Activated CD4-positive, alpha-beta memory T cell treated with anti-CD3 and anti-CD28 coated beads for 36 hours (primary cell): ENCODE measurements at regions not wholly inside any gene's neighbourhood (a gene's known extent, or its start where the extent isn't known, plus 50 kb on each side); places are given as distances from the start of the nearest gene placed in this dataset.

Experiments used
- CTCF ChIA-PET: fragments of 350-600 bp; sonication (Branson Sonifier 250); formaldehyde crosslinking; loops from one replicate; lab custom pipeline; 2021; ENCODE audit warnings: antibody characterized with exemption, inconsistent platforms; lab: Charles Lee
- POLR2A ChIA-PET: fragments of 350-600 bp; sonication (Branson Sonifier 250); formaldehyde crosslinking; loops from one replicate; lab custom pipeline; 2021; ENCODE audit warnings: antibody characterized with exemption; lab: Charles Lee
- DNase-seq: peaks from one replicate; pipeline ENCODE4 v3.0.0-alpha.2; 2020
- H3K27ac Mint-ChIP-seq: one replicate; pipeline ENCODE4 v1.8.0; 2021; ENCODE audit warnings: mixed read lengths
- H3K27me3 Mint-ChIP-seq: one replicate; pipeline ENCODE4 v1.8.0; 2021; ENCODE audit warnings: mixed read lengths
- H3K36me3 Mint-ChIP-seq: one replicate; pipeline ENCODE4 v1.8.0; 2021; ENCODE audit warnings: mixed read lengths
- H3K4me1 Mint-ChIP-seq: one replicate; pipeline ENCODE4 v1.8.0; 2021; ENCODE audit warnings: low read depth, mixed read lengths
- H3K4me3 Mint-ChIP-seq: one replicate; pipeline ENCODE4 v1.8.0; 2021; ENCODE audit warnings: mild to moderate bottlenecking, mixed read lengths
- H3K9me3 Mint-ChIP-seq: one replicate; pipeline ENCODE4 v1.8.0; 2021; ENCODE audit warnings: mixed read lengths
- intact Hi-C: fragments of 100-400 bp; cut with micrococcal nuclease; formaldehyde crosslinking; loops from one replicate; pipeline ENCODE4 v1.15.1; 2023

DNA sequence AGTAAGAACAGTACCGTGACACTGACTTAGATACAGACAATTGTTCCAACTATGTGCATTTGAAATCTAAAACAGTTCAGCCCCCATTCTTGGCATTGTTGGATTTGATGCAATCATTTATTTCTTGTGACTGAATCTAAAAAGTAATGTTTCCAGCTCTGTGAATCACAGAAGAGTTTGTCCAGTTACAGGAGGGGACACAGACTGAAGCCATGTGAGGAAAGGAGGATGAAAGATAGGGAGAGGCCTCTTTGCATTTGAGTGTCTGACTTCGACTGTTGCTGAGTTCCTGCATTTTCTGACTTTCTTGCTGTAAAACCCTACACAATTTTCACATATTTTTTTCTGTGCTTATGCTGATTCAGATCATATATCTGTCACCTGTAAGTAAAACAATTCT lies 179.3 kb upstream of the PCDH17 start:
- Mint-ChIP-seq H3K36me3 (no peaks in the 10 kb centered on the region), H3K4me3 (no peak overlapping the region), H3K27ac (no peak overlapping the region), H3K4me1 (no peaks in the 10 kb centered on the region), H3K27me3 (no peaks in the 10 kb centered on the region), H3K9me3 (no peaks in the 10 kb centered on the region)
- DNase-seq: no peak
- CTCF ChIA-PET: no interaction called here
- intact Hi-C loops: no loop called here
- POLR2A ChIA-PET: no interaction called here

DNA sequence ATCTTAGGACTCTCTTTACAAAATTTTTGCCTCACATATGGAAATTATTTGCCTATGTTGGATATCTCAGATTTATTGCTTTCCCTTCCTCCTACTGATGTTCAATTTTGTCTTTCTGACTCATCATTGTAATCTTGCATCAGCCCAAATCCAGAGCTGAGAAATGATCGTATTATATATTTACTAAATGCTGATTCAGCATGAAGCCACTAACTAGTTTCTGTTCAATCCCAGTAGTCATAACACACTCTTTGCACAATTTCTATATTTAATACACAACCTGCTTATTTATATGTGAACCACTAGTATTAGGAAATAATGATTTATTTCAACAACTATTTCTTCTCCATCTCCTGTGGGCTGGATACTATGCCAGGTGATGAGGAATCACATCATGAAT lies 161.1 kb upstream of the PCDH17 start:
- CTCF ChIA-PET: no interaction called here
- Mint-ChIP-seq H3K27me3 (no peaks in the 10 kb centered on the region), H3K4me1 (no peaks in the 10 kb centered on the region), H3K36me3 (no peaks in the 10 kb centered on the region), H3K27ac (no peak overlapping the region), H3K9me3 (peaks cover 10% of the 10 kb centered on the region), H3K4me3 (no peak overlapping the region)
- POLR2A ChIA-PET: no interaction called here
- no peak for DNase-seq
- intact Hi-C loops: no loop called here

DNA sequence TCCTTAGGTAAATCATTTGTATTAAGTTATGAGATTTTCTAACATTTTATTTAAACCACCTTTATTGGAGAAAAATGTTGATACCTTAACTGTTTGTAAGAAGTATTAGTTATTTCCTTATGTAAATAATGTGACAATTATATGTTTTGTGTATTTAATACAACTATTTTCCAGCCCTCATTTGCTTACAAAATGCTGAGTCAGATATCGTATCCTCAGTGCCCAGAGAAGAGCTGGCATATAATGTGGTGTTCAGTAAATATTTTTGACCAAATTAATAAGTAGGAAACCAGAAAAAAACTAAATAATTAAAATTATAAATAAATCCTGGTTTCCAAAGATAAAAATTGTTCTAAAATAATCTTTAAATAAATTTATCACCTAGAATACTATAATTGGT lies 140.2 kb upstream of the PCDH17 start:
- Mint-ChIP-seq H3K4me1 (no peaks in the 10 kb centered on the region), H3K4me3 (no peak overlapping the region), H3K36me3 (no peaks in the 10 kb centered on the region), H3K27me3 (no peaks in the 10 kb centered on the region), H3K9me3 (peaks cover 10% of the 10 kb centered on the region), H3K27ac (no peak overlapping the region)
- ChIA-PET CTCF (no interaction called here), POLR2A (no interaction called here)
- intact Hi-C loops: no loop called here
- no peak for DNase-seq

- Mint-ChIP-seq H3K9me3 (peaks cover 18% of the 10 kb centered on the region), H3K4me3 (no peak overlapping the region), H3K27me3 (no peaks in the 10 kb centered on the region), H3K27ac (no peak overlapping the region), H3K36me3 (no peaks in the 10 kb centered on the region), H3K4me1 (no peaks in the 10 kb centered on the region)
- DNase-seq: no peak
- intact Hi-C loops: no loop called here
- ChIA-PET POLR2A (no interaction called here), CTCF (no interaction called here)
These were observed 123.6 kb upstream of the PCDH17 start for GRCh38 chr13:57507752-57508463.

GRCh38 chr13:57511603-57512002 lies 119.9 kb upstream of the PCDH17 start:
- no peak overlapping the region for H3K27ac Mint-ChIP-seq
- CTCF ChIA-PET: no interaction called here
- no peaks in the 10 kb centered on the region for H3K36me3 Mint-ChIP-seq
- DNase-seq: no peak
- peaks cover 14% of the 10 kb centered on the region for H3K9me3 Mint-ChIP-seq
- POLR2A ChIA-PET: no interaction called here
- no peaks in the 10 kb centered on the region for H3K27me3 Mint-ChIP-seq
- intact Hi-C loops: no loop called here
- H3K4me3 Mint-ChIP-seq: no peak overlapping the region
- no peaks in the 10 kb centered on the region for H3K4me1 Mint-ChIP-seq

- no peak for DNase-seq
- Mint-ChIP-seq H3K27ac (no peak overlapping the region), H3K27me3 (no peaks in the 10 kb centered on the region), H3K4me3 (no peak overlapping the region), H3K36me3 (no peaks in the 10 kb centered on the region), H3K9me3 (peaks cover 19% of the 10 kb centered on the region), H3K4me1 (no peaks in the 10 kb centered on the region)
- ChIA-PET CTCF (no interaction called here), POLR2A (no interaction called here)
- intact Hi-C loops: no loop called here
These were observed 104.3 kb upstream of the PCDH17 start for GRCh38 chr13:57527114-57527735.

DNA sequence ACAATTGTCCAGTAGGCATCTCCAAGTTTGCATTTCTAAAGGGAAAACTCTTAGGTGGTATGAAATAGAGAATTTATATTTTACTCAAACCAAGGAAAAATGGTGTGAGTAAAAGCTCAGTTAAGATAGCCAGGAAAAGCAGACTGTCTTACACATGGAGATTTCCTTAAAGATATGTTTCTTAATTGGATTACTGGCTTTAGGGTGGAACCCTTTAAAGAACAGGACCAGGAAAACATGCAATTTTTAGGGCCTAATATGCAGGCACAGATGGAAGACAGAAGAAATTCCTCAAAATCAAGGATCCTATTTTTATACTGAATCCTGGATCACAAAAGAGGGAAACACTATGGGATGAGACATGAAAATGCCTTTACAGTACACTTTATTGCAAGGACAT lies 100.3 kb upstream of the PCDH17 start:
- Mint-ChIP-seq H3K36me3 (no peaks in the 10 kb centered on the region), H3K4me3 (no peak overlapping the region), H3K27ac (no peak overlapping the region), H3K27me3 (no peaks in the 10 kb centered on the region), H3K9me3 (peaks cover 32% of the 10 kb centered on the region), H3K4me1 (no peaks in the 10 kb centered on the region)
- ChIA-PET CTCF (no interaction called here), POLR2A (no interaction called here)
- DNase-seq: no peak
- intact Hi-C loops: no loop called here

DNA sequence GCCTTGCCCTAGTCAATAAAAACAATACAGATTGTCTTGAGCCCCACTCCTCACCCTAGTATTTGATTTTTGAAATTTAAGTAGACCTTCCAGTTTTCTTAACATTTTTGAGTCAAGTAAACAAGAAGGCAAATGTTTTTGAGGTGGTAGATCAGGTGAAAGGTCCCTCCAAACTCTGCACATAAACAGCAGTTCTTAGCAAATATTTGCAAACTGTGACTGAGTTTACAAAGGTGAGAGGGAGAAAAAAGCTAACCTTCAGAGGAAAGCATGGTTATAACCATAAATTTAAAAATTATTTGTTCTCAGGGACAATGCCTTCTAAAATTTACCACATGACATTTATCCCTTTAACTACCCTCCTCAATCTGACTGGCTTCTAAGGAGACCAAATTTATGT lies 84.6 kb upstream of the PCDH17 start:
- CTCF ChIA-PET: no interaction called here
- no peaks in the 10 kb centered on the region for H3K27me3 Mint-ChIP-seq
- intact Hi-C loops: no loop called here
- no peaks in the 10 kb centered on the region for H3K4me1 Mint-ChIP-seq
- no peak for DNase-seq
- H3K9me3 Mint-ChIP-seq: peaks cover 2% of the 10 kb centered on the region
- POLR2A ChIA-PET: no interaction called here
- H3K4me3 Mint-ChIP-seq: no peak overlapping the region
- H3K36me3 Mint-ChIP-seq: no peaks in the 10 kb centered on the region
- H3K27ac Mint-ChIP-seq: no peak overlapping the region

GRCh38 chr13:57552437-57552836 lies 79.1 kb upstream of the PCDH17 start:
- H3K4me1 Mint-ChIP-seq: no peaks in the 10 kb centered on the region

DNA sequence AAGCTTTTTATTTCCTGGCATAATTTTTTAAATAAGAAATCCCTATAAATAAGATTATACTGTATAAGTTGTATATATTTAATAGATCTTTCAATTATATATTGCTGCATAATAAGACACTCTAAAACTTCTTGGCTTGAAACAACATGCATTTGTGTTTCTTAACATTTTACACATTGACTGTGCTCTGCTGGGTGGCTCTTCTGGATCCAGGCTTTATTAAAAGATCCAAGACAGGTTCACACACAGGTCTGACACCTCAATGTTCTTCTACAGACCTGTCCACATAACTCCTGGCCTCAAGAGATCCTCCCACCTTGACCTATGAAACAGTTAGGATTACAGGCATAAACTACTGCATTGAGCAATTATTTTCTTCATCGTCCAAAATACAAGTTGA lies 77.6 kb upstream of the PCDH17 start:
- no peaks in the 10 kb centered on the region for H3K4me1 Mint-ChIP-seq
- ChIA-PET POLR2A (no interaction called here), CTCF (no interaction called here)
- intact Hi-C loops: no loop called here
- no peak overlapping the region for H3K27ac Mint-ChIP-seq
- DNase-seq: no peak
- no peaks in the 10 kb centered on the region for H3K36me3 Mint-ChIP-seq
- H3K27me3 Mint-ChIP-seq: no peaks in the 10 kb centered on the region
- no peak overlapping the region for H3K4me3 Mint-ChIP-seq
- peaks cover 4% of the 10 kb centered on the region for H3K9me3 Mint-ChIP-seq

More at GRCh38 chr13:57552437-57552836, 79.1 kb upstream of the PCDH17 start:
- POLR2A ChIA-PET: no interaction called here
- CTCF ChIA-PET: no interaction called here
- no peaks in the 10 kb centered on the region for H3K27me3 Mint-ChIP-seq
- H3K27ac Mint-ChIP-seq: no peak overlapping the region
- H3K9me3 Mint-ChIP-seq: peaks cover 4% of the 10 kb centered on the region
- no peak for DNase-seq
- intact Hi-C loops: no loop called here
- H3K4me3 Mint-ChIP-seq: no peak overlapping the region
- H3K36me3 Mint-ChIP-seq: no peaks in the 10 kb centered on the region

GRCh38 chr13:57558051-57558467 lies 73.5 kb upstream of the PCDH17 start:
- no peak overlapping the region for H3K27ac Mint-ChIP-seq
- no peaks in the 10 kb centered on the region for H3K27me3 Mint-ChIP-seq
- DNase-seq: no peak
- intact Hi-C loops: no loop called here
- H3K4me3 Mint-ChIP-seq: no peak overlapping the region
- H3K9me3 Mint-ChIP-seq: peaks cover 6% of the 10 kb centered on the region
- CTCF ChIA-PET: no interaction called here
- H3K4me1 Mint-ChIP-seq: no peaks in the 10 kb centered on the region
- POLR2A ChIA-PET: no interaction called here
- no peaks in the 10 kb centered on the region for H3K36me3 Mint-ChIP-seq

- H3K4me3 Mint-ChIP-seq: no peak overlapping the region
- no peaks in the 10 kb centered on the region for H3K27me3 Mint-ChIP-seq
- DNase-seq: no peak
- H3K36me3 Mint-ChIP-seq: no peaks in the 10 kb centered on the region
- intact Hi-C loops: no loop called here
- ChIA-PET POLR2A (no interaction called here), CTCF (no interaction called here)
- H3K27ac Mint-ChIP-seq: no peak overlapping the region
- peaks cover 2% of the 10 kb centered on the region for H3K4me1 Mint-ChIP-seq
- peaks cover 15% of the 10 kb centered on the region for H3K9me3 Mint-ChIP-seq
These were observed 62.7 kb upstream of the PCDH17 start for GRCh38 chr13:57568865-57569264.

GRCh38 chr13:57569986-57570385 lies 61.6 kb upstream of the PCDH17 start:
- no peak for DNase-seq
- ChIA-PET POLR2A (no interaction called here), CTCF (no interaction called here)
- no peaks in the 10 kb centered on the region for H3K27me3 Mint-ChIP-seq
- intact Hi-C loops: no loop called here
- peaks cover 16% of the 10 kb centered on the region for H3K9me3 Mint-ChIP-seq
- no peaks in the 10 kb centered on the region for H3K36me3 Mint-ChIP-seq
- no peak overlapping the region for H3K27ac Mint-ChIP-seq
- no peak overlapping the region for H3K4me3 Mint-ChIP-seq
- H3K4me1 Mint-ChIP-seq: peaks cover 2% of the 10 kb centered on the region
